GM21423 (cell line): ENCODE measurements at regions not wholly inside any gene's neighbourhood (a gene's known extent, or its start where the extent isn't known, plus 50 kb on each side); places are given as distances from the start of the nearest gene placed in this dataset.
"Not testable (repeated sequence)": the region's sequence is repeated elsewhere in the genome, so short reads cannot be mapped to it uniquely, and the experiment has no call there.

Experiments used
- ATAC-seq: cut with Tn5 transposase; IDR thresholded peaks from one replicate; pipeline ENCODE4 v1.9.1; 2021; ENCODE audit warnings: mild to moderate bottlenecking, moderate library complexity; ENCODE audit not compliant: unreplicated experiment

DNA sequence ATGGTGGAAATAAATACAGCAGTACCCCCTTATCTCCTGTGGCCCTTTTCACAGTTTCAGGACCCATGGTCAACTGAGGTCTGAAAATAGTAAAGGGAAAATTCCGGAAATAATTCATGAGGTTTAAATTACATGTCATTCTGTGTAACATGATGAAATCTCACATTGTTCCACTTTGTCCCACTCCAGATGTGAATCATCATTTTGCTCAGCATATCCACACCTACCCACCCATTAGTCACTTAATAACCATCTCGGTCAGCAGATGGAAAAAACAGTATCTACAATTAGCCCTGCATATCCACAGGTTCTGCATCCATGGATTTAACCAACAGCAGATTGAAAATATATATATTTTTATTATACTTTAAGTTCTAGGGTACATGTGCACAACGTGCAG, 86.9 kb upstream of the GORAB start:
- no peak for ATAC-seq

DNA sequence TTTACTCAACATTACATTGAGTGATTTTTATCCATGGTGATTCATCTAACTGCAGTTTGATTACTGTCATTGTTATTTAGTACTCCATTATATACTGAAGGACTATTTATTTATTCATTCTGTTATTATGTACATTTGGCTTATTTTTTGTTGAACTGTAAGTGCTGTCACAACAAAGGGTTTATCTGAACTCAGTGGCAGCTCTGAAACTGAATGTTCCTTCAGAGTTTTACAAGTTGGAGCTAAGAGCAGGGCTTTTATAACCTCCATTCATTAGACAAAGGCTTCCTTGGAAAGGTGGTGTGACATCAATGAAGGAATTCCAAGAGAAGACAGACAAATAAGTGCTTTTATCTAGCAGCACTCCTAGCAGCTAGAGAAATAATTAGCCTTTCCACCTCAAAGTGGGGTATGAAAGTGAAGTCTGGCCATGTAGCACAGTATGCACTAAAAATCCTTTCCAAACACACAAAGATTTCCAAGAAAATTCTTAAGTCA, 83.3 kb upstream of the GORAB start:
- ATAC-seq, result no peak

DNA sequence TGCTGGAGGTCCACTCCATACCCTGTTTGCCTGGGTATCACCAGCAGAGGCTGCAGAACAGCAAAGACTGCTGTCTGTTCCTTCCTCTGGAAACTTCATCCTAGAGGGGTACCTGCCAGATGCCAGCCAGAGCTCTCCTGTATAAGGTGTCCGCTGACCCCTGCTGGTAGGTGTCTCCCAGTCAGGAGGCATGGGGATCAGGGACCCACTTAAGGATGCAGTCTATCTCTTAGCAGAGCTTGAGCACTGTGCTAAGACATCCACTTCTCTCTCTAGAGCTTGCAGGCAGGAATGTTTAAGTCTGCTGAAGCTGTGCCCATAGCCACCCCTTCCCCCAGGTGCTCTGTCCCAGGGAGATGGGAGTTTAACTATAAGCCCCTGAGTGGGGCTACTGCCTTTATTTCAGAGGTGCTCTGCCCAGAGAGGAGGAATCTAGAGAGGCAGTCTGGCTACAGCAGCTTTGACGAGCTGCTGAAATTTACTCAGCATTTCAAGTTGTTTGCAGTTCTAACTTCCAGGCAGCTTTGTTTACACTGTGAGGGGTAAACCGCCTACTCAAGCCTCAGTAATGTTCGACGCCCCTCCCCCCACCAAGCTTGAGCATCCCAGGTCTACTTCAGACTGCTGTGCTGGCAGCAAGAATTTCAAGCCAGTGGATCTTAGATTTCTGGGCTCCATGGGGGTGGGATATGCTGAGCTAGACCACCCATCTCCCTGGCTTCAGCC, 74.5 kb upstream of the GORAB start:
- ATAC-seq, result not testable (repeated sequence)

DNA sequence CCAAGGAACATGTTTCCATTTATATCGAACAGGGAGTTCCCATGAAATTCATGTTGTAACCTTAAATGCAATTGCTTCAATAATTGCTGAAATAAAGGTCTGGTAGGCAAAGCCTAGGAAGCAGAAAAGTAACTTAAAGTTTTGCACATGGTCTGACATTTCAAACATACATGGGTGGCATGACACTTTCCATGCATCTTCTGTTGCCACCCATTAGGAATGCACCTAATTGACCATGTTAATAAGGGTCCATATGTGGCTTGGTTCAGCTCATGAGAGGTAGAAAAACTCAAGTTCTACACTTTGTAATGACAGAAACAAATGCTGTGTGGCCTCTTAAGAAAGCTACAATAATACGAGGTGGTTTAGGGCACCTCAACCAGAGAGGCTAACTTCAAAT, 72.0 kb upstream of the GORAB start:
- no peak for ATAC-seq

DNA sequence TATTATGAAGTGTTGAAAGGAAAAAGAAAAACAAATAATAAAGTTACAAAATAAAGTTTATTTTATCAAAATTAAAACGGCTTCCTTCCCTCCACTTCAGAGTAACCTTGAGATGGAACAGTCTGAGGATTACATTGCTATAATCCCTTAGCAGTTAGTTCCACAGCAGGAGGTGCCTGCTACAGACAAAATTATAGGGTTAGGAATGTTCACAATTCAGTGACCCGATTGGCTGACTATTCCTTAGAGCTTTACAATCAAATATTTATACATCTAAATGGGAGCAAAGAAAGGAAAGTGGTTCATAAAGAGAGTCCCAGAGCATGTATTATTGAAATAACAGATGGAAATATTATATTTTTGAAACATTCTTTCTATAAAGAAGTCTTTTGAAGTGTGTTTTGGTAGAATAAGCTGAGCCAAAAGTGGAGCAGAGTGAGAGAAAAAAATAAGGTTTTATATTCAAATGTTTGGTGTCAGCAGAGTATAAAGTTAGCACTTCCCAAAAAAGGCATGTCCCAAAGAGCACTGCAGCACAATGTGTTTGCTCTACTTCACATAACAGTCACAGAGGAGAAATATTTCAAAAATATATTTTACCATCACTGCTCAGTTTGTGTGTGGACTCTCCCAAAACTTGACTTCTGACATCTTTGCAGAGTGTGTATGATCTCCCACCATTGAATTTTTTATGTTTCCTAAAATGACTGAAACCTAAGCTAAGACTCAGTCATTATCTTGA, 71.4 kb upstream of the GORAB start:
- no peak for ATAC-seq

DNA sequence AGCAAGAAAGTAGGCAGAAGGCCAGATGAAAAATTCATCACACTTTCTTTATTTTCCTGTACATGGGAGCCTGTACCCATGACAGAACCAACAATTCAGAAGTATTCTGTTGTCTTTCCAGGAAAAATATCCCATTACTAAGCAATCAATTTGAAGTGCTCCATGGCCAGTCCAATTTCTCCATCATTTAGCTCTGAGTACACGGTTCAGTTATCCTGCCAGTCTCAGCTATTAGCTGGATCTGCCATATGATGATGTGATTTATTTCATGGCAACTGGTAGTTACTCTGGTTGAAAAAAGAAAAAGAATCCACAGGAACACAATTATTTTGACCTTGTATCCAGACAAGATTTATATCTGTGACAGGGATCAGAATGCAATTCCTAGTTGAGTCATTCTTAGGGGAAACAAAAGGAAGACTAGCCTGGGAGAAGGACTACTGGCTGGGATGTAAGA, 70.6 kb upstream of the GORAB start:
- ATAC-seq, result no peak

DNA sequence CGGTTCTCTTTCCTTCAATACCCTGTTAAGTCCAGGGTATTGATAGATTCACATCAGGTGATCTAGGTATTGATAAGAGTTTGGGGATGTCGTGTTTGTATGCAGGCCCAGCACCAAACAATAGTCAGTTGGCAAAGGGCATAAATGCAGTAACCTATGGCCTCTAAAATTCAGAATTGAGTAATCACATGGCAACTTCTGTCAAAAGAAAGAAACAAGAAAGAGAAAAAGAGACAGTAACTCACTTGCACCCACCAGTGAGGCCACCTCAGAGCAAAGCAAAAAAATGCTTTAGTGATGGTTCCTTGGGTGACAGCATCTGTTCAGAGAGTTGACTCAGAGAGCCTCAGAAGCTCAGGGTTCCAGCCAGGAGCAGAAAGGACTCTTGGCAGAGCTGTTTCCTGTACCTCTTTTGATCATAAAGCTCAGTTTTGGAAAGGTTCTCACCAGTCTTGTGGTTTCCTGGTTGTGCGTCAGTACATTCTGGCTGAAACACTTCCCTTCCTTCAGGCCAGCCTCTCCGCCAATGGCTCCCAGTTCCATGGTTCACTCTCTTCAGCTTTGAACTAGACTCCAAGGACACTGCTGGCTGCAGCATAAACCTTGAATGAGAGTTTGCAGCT, 70.1 kb upstream of the GORAB start:
- ATAC-seq, result no peak

DNA sequence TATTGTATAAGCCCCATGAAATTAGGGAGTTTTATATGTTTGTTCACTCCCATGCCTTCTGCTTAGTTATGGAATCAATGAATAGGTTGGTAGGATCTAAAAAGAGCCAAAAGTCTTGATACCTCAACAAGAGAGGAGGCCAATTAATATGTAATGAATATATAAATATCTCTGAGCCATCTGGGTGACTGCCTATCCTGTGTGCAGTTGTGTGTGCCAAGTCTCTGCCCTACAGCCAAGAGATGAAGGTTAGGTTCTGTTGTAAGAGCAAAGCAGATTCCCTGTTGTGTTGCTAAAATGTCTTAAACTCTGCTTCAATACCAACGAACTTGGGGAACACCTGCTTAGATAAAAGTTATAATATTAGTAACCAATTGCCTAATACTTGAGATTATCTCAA, 61.8 kb upstream of the GORAB start:
- ATAC-seq, result no peak

DNA sequence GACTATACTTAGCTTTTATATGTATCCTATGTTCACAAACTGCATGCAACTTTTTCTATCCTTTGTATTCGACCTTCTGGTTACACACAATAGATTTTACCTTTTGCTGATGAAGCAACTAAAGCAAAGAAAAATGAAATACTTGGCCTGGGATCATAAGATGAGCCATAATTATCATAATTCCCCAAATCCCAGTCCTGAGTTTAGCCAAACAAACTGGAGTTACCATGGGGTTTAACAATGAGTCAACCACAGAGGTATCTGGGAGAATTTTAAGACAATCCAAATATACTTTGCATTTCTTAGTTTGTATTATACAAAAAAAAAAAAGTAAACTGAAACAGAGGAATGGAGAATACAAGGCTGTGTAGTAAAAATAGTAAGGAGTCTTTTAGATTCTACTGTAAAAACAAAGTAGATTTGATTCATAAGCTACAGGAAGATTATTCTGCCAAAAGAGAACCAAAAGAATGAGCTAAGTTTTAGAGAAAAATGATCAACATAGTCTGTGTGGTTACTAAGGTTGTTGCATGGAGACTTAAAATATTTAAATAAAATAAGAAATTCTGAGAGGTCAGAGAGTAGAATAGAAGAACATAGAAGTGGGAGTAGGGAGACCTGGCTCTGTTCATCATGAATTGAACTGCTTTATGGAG, 60.4 kb upstream of the GORAB start:
- no peak for ATAC-seq

DNA sequence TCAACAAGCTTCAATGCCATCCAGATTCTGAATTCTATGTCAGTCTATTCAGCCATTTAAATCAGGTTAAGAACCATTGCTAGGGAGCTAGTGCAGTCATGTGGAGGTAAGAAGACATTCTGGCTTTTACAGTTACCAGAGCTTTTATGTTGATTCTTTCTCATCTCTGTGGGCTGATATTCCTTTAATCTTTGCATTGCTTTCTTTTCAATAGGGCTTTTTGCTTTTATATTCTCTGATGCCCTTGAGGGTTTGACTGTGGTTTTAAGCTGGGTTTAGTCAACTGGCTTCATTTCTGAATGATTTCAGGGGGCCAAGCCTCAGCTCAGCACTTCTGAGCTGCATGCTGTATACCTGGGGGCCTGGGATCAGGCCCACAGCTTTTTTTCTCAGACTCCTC, 51.0 kb upstream of the GORAB start:
- ATAC-seq, result no peak
